Choroid plexus epithelial cell (primary cell): ENCODE measurements at regions not wholly inside any gene's neighbourhood (a gene's known extent, or its start where the extent isn't known, plus 50 kb on each side); places are given as distances from the start of the nearest gene placed in this dataset.
A peak's percentile ranks its signal among the peaks of the same experiment; 100 is the strongest.
"Not testable (repeated sequence)": the region's sequence is repeated elsewhere in the genome, so short reads cannot be mapped to it uniquely, and the experiment has no call there.

Experiments used
- DNase-seq: peaks from one replicate; pipeline ENCODE4 v3.0.0-alpha.2; 2010; ENCODE audit warnings: low read depth
- H3K4me3 ChIP-seq: 2 replicates; pipeline ENCODE4 v1.5.1; 2011; ENCODE audit warnings: low read depth, mild to moderate bottlenecking, control low read depth, low read length, moderate library complexity
- CTCF ChIP-seq: conservative IDR thresholded peaks from 2 replicates; pipeline ENCODE4 v1.5.1; 2011; ENCODE audit warnings: low read depth, mild to moderate bottlenecking, control low read depth, inconsistent platforms, low read length, moderate library complexity

- peak; percentile 24 for DNase-seq
- no peak overlapping the region for H3K4me3 ChIP-seq
- TF ChIP-seq CTCF, result no peak
These were observed 217.1 kb downstream of the SLC38A4 start for GRCh38 chr12:46608431-46609272.

- no peak for DNase-seq
- no peak overlapping the region for H3K4me3 ChIP-seq
- TF ChIP-seq CTCF, result no peak
These were observed 221.1 kb downstream of the SLC38A4 start for GRCh38 chr12:46604684-46605083.

- TF ChIP-seq CTCF, result no peak
- H3K4me3 ChIP-seq, result no peak overlapping the region
- DNase-seq, result no peak
These were observed 221.9 kb downstream of the SLC38A4 start for GRCh38 chr12:46603776-46604456.

GRCh38 chr12:46602474-46602873 lies 223.3 kb downstream of the SLC38A4 start:
- no peak for DNase-seq
- TF ChIP-seq CTCF, result no peak
- H3K4me3 ChIP-seq, result no peak overlapping the region

- no peak overlapping the region for H3K4me3 ChIP-seq
- TF ChIP-seq CTCF, result no peak
- DNase-seq, result no peak
These were observed 218.6 kb upstream of the SLC38A2 start for GRCh38 chr12:46590991-46591703.

- no peak for TF ChIP-seq CTCF
- H3K4me3 ChIP-seq, result no peak overlapping the region
- DNase-seq, result peak; percentile 91
These were observed 213.5 kb upstream of the SLC38A2 start for GRCh38 chr12:46585854-46586621.

GRCh38 chr12:46584098-46584497 lies 211.5 kb upstream of the SLC38A2 start:
- H3K4me3 ChIP-seq, result not testable (repeated sequence)

GRCh38 chr12:46581990-46582389 lies 209.4 kb upstream of the SLC38A2 start:
- not testable (repeated sequence) for DNase-seq

More at GRCh38 chr12:46584098-46584497, 211.5 kb upstream of the SLC38A2 start:
- DNase-seq, result not testable (repeated sequence)

More at GRCh38 chr12:46581990-46582389, 209.4 kb upstream of the SLC38A2 start:
- H3K4me3 ChIP-seq, result not testable (repeated sequence)
